ENCODE measurements at regions not wholly inside any gene's neighbourhood (a gene's known extent, or its start where the extent isn't known, plus 50 kb on each side); places are given as distances from the start of the nearest gene placed in this dataset.

- DNase-seq (ENCODE audit: extremely low read depth in 1 of 4, low spot score in 3 of 4), result no peak
- H3K9ac ChIP-seq (ENCODE audit: insufficient read depth in 1 of 2, low read depth in 2 of 2, low read length in 2 of 2), result no peak overlapping the region
- H3K9me1 ChIP-seq (ENCODE audit: control insufficient read depth, insufficient read depth, low read length), result no peaks in the 10 kb centered on the region
- no peak for FAIRE-seq
- H3K9me3 ChIP-seq (replicated peaks; ENCODE audit: control insufficient read depth, insufficient read depth, low read depth, low read length), result no peaks in the 10 kb centered on the region
- intact Hi-C loops (cut with micrococcal nuclease) (no loop called here), in situ Hi-C loops (cut with MboI) (no loop called here)
- ChIA-PET CTCF (ENCODE audit: low intra/inter-chr PET ratio) (no interaction called here), POLR2A (no interaction called here)
- no peaks in the 10 kb centered on the region for H3K27me3 ChIP-seq (ENCODE audit: control insufficient read depth in 2 of 2, insufficient read depth in 2 of 2, low read length in 2 of 2)
- TF ChIP-seq ASH1L (IDR thresholded peaks at IDR 0.05; ENCODE audit: borderline replicate concordance, low read depth, partially characterized antibody) (no peak), HBP1 (CRISPR knock-in tag; IDR thresholded peaks at IDR 0.05) (no peak), ZKSCAN1 (IDR thresholded peaks at IDR 0.05; ENCODE audit: low read depth, low read length) (no peak), EWSR1 (IDR thresholded peaks at IDR 0.05; ENCODE audit: borderline replicate concordance, low read depth, partially characterized antibody) (no peak), TBL1XR1 (IDR thresholded peaks at IDR 0.05; ENCODE audit: low read length in 2 of 2) (no peak), NR4A1 (CRISPR knock-in tag; IDR thresholded peaks at IDR 0.05) (no peak), NR4A1 (tag; IDR thresholded peaks at IDR 0.05) (no peak), MCM3 (IDR thresholded peaks at IDR 0.05) (no peak), PRPF4 (IDR thresholded peaks at IDR 0.05; ENCODE audit: insufficient read depth, low read depth, low read length, poor library complexity, severe bottlenecking) (no peak), ZNF253 (CRISPR knock-in tag; conservative IDR thresholded peaks at IDR 0.05) (no peak), GTF2E2 (tag; IDR thresholded peaks at IDR 0.05) (no peak), ZNF668 (CRISPR knock-in tag; IDR thresholded peaks at IDR 0.05) (no peak)
- no peaks in the 10 kb centered on the region for H3K79me2 ChIP-seq (ENCODE audit: control insufficient read depth, insufficient read depth, low read length)
- H4K20me1 ChIP-seq (replicated peaks; ENCODE audit: control insufficient read depth, insufficient read depth, low read length), result no peaks in the 10 kb centered on the region
- no peak overlapping the region for H3K4me2 ChIP-seq (ENCODE audit: insufficient read depth, low read length)
- H3K36me3 ChIP-seq (ENCODE audit: control insufficient read depth, insufficient read depth, low read length), result no peaks in the 10 kb centered on the region
- BruUV-seq (replicated peaks), result no TSS peak
- H3K4me3 ChIP-seq, result no peak overlapping the region
- no peak overlapping the region for H2AFZ ChIP-seq (ENCODE audit: low read depth, low read length)
- 2% methylated on average over 4 of the region's 4 CpGs for WGBS (ENCODE audit: insufficient coverage, low coverage, missing lambda C conversion rate)
- no peaks in the 10 kb centered on the region for H3K4me1 ChIP-seq (replicated peaks in 1 of 2; ENCODE audit: control insufficient read depth in 2 of 2, insufficient read depth in 2 of 2, low read length in 2 of 2)
- H3K27ac ChIP-seq (ENCODE audit: extremely low read depth, low read depth, low read length), result no peak overlapping the region
- no peak for ATAC-seq
Measured at GRCh38 chr4:89518259-89518658, 210.7 kb upstream of the GPRIN3 start.
